Tibial nerve (tissue), 4 donors: ENCODE measurements at regions not wholly inside any gene's neighbourhood (a gene's known extent, or its start where the extent isn't known, plus 50 kb on each side); places are given as distances from the start of the nearest gene placed in this dataset.

Experiments used
- EP300 ChIP-seq, 2 donors: sonication (generic); formaldehyde crosslinking; IDR thresholded peaks; one replicate each; pipeline ENCODE4 v1.6.1; 2017; ENCODE audit warnings: antibody characterized with exemption in 2 of 2, mild to moderate bottlenecking in 1 of 2
- POLR2A ChIP-seq, 2 donors: fragments of 450-650 bp; IDR thresholded peaks; one replicate each; pipeline ENCODE4 v1.6.1; 2017; ENCODE audit warnings: antibody characterized with exemption in 2 of 2, mild to moderate bottlenecking in 2 of 2, moderate library complexity in 2 of 2
- TF ChIP-seq, protein P1 (sequence below), 5 experiments: fragments of 200-600 bp in 3 of 5; fragments of 450-650 bp in 2 of 5; sonication (generic) in 3 of 5; IDR thresholded peaks; one replicate each; pipeline ENCODE4 v1.5.1; 2016 to 2019; ENCODE audit warnings: antibody characterized with exemption in 5 of 5, mild to moderate bottlenecking in 3 of 5, moderate library complexity in 2 of 5

DNA sequence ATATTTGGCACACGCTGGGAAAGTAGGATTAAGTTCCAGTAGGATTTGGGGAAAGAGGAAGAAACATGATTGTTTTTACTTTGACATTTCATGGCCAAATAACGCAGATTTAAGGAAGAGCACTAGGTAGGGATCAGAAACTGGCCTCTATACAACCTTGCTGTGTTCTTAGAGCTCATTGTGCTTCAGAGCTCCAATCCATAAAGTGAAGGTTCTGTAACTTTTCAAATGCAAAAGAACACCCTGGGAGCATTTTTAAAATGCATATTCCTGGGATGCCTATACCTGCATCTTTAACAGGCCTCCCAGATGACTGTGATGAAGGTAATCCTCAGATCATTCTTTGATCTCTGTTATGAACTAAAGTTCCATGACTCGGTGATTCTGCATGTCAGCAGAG, 77.1 kb downstream of the YIPF5 start:
- TF ChIP-seq, protein P1, sequence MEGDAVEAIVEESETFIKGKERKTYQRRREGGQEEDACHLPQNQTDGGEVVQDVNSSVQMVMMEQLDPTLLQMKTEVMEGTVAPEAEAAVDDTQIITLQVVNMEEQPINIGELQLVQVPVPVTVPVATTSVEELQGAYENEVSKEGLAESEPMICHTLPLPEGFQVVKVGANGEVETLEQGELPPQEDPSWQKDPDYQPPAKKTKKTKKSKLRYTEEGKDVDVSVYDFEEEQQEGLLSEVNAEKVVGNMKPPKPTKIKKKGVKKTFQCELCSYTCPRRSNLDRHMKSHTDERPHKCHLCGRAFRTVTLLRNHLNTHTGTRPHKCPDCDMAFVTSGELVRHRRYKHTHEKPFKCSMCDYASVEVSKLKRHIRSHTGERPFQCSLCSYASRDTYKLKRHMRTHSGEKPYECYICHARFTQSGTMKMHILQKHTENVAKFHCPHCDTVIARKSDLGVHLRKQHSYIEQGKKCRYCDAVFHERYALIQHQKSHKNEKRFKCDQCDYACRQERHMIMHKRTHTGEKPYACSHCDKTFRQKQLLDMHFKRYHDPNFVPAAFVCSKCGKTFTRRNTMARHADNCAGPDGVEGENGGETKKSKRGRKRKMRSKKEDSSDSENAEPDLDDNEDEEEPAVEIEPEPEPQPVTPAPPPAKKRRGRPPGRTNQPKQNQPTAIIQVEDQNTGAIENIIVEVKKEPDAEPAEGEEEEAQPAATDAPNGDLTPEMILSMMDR (IDR thresholded peaks at IDR 0.05): no peak
- TF ChIP-seq EP300 (IDR thresholded peaks at IDR 0.05) (no peak), POLR2A (IDR thresholded peaks at IDR 0.05) (no peak)
